Cardiac septum (tissue), 1 donor: ENCODE measurements at regions not wholly inside any gene's neighbourhood (a gene's known extent, or its start where the extent isn't known, plus 50 kb on each side); places are given as distances from the start of the nearest gene placed in this dataset.
"Not testable (repeated sequence)": the region's sequence is repeated elsewhere in the genome, so short reads cannot be mapped to it uniquely, and the experiment has no call there.

Experiments used
- DNase-seq: peaks from one replicate; pipeline ENCODE4 v3.0.0-alpha.2; 2020; ENCODE audit warnings: low spot score
- intact Hi-C: fragments of 100-400 bp; cut with DNase I; formaldehyde crosslinking; loops from one replicate; pipeline ENCODE4 v1.14.0; 2022
- donor health status: DM: no; HTN: no; CAD: no.

DNA sequence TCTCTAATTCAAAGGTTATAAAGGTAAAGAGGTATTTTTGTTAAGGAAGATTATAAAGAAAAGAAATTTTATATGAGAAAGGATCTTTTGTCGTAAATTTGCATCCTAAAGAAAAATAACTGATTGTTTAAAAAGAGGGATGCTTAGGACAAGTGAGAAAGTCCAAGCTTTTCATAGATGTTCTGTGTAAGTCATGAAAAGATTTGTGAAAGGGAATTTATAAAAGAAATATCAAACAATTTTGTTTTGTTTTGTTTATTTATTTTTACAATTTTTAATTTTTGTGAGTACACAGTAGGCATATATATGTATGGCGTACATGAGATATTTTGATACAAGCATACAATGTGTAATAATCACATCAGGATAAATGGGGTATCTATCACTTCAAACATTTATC is 145.2 kb downstream of the ADSS2 start:
- intact Hi-C loops = no loop called here
- DNase-seq = no peak

DNA sequence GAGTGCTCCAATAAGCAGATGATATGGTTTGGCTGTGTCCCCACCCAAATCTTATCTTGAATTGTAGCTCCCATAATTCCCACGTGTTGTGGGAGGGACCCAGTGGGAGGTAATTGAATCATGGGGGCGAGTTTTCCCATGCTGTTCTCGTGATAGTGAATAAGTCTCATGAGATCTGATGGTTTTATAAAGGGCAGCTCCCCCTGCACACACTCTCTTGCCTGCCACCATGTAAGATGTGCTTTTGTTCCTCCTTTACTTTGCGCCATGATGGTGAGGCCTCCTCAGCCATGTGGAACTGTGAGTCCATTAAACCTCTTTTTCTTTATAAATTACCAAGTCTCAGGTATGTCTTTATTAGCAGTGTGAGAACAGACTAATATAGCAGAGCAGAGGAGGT is 142.5 kb downstream of the ADSS2 start:
- intact Hi-C loops, DNase-seq: not testable (repeated sequence)

DNA sequence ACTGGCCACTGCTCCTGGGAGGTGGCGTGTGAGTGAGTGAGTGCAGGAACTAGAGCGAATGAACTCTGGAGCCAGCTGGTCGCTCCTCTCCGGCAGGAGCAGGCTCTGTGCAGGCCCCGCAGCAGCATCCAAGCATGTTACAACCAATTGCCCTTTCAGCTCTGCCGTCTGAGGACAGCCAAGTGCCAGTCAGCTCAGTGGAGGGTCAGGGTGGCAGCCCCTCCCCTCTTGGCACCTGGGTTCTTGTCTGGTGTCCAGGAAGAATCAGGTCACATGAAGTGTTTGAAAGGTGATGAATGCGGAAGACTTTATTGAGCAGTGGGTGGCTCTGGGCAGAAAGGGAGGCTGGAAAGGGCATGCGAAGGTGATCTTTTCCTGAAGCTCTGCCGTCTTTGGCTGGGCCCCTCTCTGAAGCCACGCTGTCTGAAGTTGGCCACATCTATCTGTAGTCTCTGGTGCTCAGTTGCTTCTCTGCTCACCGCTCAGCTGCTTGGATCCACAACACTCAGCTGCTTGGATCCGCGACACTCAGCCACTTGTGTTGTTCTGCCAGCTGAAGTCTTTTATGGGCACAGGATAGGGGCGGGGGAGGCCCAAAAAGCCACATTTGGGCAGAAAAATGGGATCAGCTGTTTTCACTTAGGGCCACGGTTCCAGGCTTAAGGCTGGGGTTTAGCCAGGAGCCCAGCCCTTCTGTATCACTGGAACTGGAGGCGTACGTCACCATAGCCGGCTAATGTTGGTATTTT is 139.8 kb downstream of the ADSS2 start:
- intact Hi-C loops = no loop called here

DNA sequence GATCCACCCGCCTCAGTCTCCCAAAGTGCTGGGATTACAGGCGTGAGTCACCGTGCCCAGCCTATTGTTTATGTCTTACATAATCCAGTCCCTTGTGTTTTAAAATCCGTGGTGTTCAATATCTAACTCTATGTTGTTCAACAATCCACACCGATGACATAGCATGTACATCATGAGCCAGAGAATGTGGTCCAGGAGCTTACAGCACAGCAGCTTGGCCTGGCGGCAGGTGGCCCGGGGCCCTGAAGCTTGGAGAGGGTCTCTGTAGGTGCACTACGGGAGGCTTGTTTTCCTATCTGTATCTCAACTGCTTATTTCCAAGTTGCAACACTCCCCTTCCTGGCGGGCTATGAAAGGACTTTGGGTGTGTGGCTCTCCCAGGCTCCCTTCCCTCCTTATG is 138.4 kb downstream of the ADSS2 start:
- DNase-seq = no peak

More for the DNA sequence above, 139.8 kb downstream of the ADSS2 start:
- no peak for DNase-seq

DNA sequence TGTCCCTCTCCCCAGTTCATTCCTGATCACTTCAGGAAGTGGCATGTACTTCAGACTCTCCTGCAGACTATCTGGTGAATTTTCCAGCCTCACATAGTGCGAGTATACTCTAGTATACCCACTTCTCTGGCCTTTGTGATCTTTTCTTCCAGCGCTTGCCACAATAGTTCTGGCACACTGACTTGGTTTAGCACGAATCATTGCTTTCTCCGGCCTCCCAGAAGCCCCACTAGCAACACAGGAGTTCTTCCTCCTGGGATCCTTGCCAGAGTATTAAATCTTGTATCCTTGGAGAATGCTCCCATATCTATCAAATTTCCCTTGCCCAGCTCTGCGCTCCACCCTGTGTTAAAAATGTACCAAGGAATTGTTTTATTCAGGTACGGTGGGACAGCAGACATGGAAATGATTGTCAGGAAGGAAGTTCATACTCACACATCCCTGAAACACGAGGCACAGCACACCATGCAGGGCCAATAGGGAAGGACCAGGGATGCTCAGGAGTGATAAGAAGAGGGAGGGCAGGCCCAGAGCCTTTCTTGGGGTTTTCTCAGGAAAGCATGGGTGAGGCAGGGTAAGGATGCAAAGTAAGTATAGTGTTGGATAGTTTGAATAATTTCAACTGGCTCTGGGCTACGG is 136.7 kb downstream of the ADSS2 start:
- DNase-seq = no peak
- intact Hi-C loops = no loop called here

More for the DNA sequence above, 138.4 kb downstream of the ADSS2 start:
- intact Hi-C loops = no loop called here

DNA sequence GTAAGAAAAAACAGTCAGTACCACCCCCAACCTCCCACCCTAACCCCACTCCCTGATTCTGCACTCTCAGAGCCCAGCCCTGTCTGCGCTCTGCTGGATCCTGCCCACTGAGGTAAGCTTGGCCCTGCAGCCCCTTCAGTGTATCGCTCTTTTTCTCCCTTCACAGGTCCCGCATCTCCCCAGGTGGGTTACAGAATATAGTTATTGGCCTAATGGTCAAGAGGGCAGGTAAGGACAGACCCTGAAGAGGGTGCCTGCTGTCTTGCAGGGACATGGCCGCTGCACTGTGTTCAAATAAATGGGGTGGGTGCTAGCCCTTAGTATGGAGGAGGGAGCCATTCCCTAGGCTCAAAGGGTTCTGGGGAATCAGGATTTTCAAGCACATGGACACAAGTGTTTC is 135.7 kb downstream of the ADSS2 start:
- intact Hi-C loops = no loop called here
- DNase-seq = no peak

DNA sequence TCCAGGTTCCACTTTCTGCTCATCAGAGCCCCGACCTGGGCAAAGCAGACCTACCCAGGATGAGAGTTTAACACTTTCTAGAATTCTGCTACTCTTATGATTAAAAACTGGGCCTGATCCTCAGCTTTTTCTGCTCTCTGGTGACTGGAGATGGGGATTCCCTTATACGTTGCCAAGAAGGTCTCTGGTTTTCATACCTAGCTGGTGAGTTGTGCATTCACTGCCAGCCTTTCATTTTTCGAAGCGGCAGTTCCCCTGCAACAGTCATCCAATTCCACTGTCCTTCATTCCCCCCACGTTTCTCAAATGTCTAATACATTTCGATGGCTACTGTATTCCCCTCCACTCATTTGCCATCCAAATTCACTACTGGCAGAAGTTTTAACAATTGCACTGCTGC is 135.3 kb downstream of the ADSS2 start:
- DNase-seq = no peak
- intact Hi-C loops = no loop called here

DNA sequence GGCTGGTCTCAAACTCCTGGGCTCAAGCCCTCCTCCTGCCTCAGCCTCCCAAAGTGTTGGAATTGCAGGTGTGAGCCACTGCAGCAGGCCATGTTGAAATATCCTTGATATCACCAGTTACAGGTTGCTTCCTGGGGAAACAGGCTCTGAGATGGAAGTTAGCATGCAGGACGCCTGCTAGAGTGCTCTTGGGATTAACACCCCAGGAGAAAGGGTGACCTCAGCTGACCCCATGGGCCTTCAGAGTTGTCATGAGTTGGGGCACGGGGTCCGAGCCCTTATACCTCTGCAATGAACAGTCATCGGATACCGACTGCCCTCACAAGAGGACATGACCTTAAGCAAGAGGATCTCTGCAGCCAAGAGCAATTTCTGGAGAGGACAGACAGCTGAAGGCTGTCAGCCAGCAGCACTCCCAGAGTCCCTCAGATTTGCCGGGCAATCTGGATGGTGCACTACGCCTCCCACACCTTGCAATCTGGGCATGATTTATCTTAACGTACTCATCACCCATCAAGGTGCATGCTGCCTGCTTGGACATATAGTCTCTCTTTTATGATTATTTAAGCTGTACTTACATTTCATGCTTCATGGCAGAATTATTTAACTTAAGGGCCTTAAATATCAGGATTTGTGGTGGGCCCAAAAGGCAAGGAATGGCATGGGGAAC is 134.6 kb downstream of the ADSS2 start:
- no peak for DNase-seq
- intact Hi-C loops = no loop called here

DNA sequence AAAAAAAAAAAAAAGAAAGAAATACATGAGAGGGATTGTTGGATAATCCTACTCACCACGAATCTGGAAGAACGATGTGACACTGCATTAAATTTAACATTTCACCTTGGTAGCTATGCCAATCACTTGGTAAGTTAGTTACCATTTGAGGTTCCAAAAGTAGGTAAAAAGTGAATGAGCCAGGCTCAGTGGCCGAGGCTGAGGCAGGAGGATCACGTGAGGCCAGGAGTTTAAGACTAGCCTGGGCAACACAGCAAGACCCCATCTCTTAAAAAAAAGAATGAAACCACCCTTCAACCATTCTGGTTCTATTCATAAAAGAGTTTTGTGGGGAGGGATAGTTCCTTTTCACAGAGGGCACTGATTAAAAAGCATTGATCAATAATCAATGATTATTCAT is 133.6 kb downstream of the ADSS2 start:
- intact Hi-C loops = no loop called here
- no peak for DNase-seq

DNA sequence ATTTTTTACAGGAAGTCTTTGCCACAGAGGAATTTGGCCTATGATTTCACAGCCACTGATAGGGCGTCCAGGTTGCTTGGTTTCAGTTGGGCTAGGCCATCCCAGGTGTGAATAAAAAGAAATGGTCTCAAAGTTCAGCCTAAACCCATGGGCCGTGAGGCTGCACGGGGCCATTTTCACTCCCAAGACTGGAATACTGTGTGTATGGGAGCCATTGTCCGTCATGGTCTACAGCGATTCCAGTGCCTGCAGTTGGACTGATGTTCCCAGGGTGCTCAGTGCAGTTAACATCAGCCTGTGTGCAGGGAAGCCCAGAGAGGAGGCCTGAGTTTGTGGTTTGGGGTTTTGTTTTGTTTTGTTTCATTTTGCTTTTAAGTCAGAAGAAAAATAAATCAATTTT is 133.2 kb downstream of the ADSS2 start:
- intact Hi-C loops = no loop called here
- DNase-seq = no peak

DNA sequence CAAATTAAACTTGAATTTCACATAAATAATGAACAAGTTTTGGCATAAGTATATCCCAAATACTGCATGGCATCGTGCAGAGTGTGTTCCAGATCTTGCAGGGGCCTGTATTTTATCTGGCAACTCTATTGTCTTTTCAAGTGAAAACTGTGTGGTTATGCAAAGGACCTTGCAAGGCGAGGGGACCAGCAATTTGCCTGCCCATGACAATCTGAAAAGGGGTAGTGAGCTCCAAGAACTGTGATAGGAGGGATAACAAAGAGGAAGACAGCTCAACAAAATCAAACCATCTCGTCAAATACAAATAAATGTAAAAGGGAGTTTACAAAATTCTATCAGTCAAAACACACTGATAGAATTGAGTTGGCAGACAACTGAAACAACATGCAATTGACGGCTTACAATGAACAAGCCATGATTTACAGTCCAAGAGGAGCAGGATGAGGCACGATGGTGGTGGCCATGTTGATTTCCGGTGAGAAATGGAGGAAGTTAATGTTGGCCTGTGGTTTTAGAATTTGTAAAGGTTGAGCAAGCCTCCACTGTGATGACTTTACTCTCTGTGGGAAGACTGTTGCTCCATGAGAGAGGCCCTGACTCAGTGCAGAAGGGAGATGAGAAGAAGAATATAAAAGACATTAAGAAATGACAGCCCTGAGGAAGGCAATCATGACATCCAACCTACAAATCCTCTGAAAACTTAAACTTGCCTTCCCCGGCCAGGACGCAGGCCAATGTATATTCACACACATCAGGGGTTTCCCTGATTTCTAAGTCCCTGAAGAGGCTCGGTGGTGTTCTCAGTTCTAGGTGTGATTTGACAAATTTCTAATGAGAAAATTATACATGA is 132.2 kb downstream of the ADSS2 start:
- intact Hi-C loops = no loop called here

DNA sequence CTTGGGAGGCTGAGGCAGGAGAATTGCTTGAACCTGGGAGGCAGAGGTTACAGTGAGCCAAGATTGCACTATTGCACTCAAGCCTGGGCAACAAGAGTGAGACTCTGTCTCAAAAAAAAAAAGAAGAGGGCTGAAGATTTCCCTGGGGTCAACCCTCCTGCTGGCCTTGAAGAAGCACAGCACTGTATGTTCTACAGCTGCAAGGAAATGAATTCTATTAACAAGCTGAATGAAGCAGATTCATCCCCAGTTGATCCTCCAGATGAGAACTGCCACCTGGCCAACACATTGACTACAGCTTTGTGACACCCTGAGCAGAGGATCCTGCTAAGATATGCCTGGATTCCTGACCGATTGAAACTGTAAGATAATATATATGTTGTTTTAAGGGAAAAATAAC is 129.5 kb downstream of the ADSS2 start:
- no peak for DNase-seq
- intact Hi-C loops = no loop called here

More for the DNA sequence above, 132.2 kb downstream of the ADSS2 start:
- no peak for DNase-seq

DNA sequence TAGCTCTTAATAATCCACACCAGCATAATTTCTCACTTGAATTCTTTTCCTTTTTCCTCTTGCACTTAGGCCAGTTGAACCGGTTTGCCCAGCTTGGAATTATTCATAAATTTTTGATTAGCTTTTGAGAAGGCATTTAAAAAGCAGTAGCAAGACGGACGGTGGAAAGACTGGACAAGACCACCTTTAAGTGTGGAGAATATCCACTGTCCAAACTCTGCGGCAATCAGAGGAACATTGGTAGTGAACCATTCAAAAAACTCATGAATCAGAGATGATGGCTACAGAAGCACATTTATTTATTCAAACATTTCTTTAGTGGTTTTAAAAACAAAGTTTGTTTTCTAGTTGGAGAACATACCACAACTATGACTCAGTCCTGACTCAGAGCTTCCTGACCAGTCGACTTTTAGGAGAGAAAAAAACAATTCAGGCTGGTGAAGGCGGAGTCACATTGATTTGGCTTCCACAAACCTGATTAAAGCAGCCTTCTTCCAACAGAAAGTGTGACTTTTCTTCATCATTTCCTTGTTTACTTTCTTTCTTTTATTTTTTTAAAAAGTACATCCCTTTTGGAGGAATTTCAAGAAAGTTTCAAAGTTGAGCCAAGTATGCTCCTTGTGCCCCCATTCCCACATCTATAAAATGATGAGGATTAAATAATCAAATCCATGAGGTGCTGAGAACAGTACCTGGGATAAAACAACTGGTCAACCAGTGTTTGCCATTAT is 128.8 kb downstream of the ADSS2 start:
- intact Hi-C loops = no loop called here
- DNase-seq = no peak

DNA sequence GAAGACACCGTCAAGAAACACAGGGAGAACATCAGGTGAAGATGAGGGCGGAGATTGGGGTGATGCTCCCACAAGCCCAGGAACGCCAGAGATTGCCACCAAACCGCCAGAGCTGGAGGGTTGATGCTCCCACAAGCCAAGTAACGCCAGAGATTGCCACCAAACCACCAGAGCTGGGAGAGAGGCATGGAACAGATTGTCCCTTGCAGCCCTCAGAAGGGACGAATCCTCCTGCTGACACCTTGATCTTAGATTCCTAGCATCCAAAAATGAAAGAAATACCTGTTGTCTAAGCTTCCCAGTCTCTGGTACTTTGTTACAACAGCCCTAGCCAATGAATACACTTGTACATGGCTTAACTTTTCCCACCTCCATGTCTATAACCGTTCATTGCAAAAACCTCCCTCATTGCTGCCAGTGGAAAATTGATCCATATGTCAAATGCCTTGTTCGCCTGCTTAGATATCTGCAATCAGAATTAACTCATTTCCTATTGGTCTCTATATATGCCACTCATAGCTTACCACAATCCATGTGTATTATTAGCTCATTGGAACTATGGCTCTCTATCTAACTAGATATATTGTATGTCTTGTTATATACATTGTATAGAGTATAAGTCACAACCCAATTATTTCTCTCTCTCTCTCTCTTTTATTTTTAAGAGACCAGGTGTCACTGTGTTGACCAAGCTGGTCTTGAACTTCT is 127.4 kb downstream of the ADSS2 start:
- intact Hi-C loops = no loop called here
- no peak for DNase-seq

DNA sequence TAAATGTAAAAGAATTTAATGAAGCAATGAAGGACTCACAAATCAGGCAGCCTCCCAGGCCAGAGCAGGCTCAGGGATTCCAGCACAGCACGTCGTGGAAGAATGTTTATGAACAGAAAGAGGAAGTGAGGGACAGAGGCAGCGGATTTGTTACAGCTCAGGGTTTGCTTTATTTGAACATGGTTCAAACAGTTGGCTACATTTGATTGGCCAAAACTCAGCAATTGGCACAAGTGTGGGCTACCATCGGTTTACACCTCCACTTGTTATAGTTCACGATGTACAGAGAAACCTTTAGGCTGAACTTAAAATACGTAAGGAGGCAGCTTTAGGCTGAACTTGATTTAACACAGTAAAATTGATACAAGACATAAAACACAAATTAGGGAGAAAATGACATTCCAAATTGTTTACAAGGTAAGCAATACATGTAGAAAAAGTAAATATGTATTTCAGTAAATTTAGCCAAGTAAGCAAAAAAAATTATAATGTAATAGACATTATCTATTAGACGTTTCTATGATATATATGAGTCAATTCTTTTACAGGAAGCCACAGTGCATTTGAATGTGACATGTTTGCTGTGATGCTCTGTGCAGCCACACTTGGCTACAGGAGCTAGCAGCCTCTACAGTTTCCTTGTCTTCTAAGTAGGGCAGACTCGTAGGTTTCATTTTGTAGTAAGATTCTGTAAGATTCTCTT is 126.5 kb downstream of the ADSS2 start:
- no peak for DNase-seq

DNA sequence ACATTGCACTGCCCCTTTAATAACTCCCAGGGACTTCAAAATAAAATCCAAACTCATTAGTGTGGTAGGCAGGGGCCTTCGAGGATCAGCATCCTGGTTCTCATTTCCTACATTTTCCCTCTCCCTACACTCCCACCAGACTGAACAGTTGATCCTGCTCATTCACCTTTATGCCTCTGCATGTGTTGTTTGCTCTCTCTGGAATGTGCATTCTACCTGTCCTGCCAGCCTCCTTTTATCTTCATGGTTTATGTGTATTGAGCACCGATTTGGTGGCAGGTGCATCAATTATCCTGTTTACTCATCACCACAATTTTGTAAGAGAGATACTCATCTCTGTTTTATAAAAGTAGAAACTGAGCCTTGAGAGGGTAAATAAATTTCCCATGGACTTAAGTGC is 125.0 kb downstream of the ADSS2 start:
- no peak for DNase-seq
- intact Hi-C loops = no loop called here

More for the DNA sequence above, 126.5 kb downstream of the ADSS2 start:
- intact Hi-C loops = no loop called here

DNA sequence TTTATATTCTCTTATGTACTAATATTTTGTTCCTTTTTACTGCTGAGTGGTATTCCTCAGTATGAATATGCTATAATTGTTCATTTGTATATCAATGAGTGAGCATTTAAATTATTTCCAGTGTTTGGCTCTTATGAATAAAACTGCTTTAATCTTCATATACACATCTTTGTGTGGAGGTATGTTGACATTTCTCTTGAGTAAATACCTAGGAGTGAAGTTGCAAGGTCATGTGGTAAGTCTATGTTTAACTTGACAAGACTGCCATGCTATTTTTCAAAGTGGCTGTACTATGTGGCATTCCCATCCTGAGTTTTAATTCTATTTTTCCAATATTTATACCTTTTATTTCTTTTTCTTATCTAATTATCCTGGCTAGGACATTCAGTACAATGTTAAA is 124.2 kb downstream of the ADSS2 start:
- DNase-seq = no peak
- intact Hi-C loops = no loop called here

DNA sequence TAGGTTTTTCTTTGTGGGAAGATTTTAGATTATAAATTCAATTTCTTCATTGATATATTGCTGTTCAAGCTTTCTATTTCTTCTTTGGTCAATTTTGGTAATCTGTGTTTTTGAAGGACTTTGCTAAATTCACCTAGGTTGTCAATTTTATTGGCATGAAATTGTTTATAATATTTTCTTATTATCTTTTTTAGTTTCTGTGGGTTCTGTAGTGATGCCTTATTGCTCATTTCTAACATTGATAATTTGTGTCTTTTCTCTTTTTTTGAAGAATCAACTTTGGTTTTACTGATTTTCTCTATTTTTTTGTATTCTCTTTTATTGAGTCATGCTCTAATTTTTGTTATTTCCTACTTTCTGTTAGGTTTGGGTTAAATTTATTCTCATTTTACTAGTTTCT is 123.2 kb downstream of the ADSS2 start:
- intact Hi-C loops = no loop called here
- no peak for DNase-seq
